Lower leg skin (tissue), 3 donors: ENCODE measurements at regions not wholly inside any gene's neighbourhood (a gene's known extent, or its start where the extent isn't known, plus 50 kb on each side); places are given as distances from the start of the nearest gene placed in this dataset.
"Not testable (repeated sequence)": the region's sequence is repeated elsewhere in the genome, so short reads cannot be mapped to it uniquely, and the experiment has no call there.

Experiments
- CTCF ChIP-seq, 3 donors: fragments of 450-650 bp; IDR thresholded peaks; one replicate each; pipeline ENCODE4 v1.5.1; 2016; ENCODE audit warnings: antibody characterized with exemption in 3 of 3, mild to moderate bottlenecking in 3 of 3, moderate library complexity in 2 of 3
- POLR2A ChIP-seq, 2 donors: fragments of 450-650 bp; IDR thresholded peaks; one replicate each; pipeline ENCODE4 v1.6.1; 2016 to 2017; ENCODE audit warnings: antibody characterized with exemption in 2 of 2, mild to moderate bottlenecking in 1 of 2, moderate library complexity in 1 of 2

GRCh38 chr3:195964318-195965107 lies 56.2 kb upstream of the TNK2 start:
- not testable (repeated sequence) for TF ChIP-seq POLR2A, CTCF (IDR thresholded peaks at IDR 0.05)
